Left ventricle myocardium inferior (tissue), 1 donor: ENCODE measurements at regions not wholly inside any gene's neighbourhood (a gene's known extent, or its start where the extent isn't known, plus 50 kb on each side); places are given as distances from the start of the nearest gene placed in this dataset.

Experiments used
- DNase-seq: peaks from one replicate; pipeline ENCODE4 v3.0.0-alpha.2; 2020
- H3K27ac ChIP-seq: fragments of 200-600 bp; replicated peaks from 2 replicates; pipeline ENCODE4 v1.8.0; 2021
- H3K27me3 ChIP-seq: fragments of 200-600 bp; 2 replicates; pipeline ENCODE4 v1.8.0; 2021; ENCODE audit warnings: low read depth
- H3K36me3 ChIP-seq: fragments of 200-600 bp; 2 replicates; pipeline ENCODE4 v1.8.0; 2021
- H3K4me1 ChIP-seq: fragments of 200-600 bp; 2 replicates; pipeline ENCODE4 v1.8.0; 2021
- H3K4me3 ChIP-seq: fragments of 200-600 bp; 2 replicates; pipeline ENCODE4 v1.8.0; 2021; ENCODE audit warnings: mild to moderate bottlenecking, moderate library complexity
- H3K9me3 ChIP-seq: fragments of 200-600 bp; replicated peaks from 2 replicates; pipeline ENCODE4 v1.8.0; 2021
- intact Hi-C: fragments of 100-400 bp; cut with micrococcal nuclease; formaldehyde crosslinking; loops from one replicate; pipeline ENCODE4 v1.11.0; 2022
- TF ChIP-seq, protein P1 (sequence below): fragments of 200-600 bp; IDR thresholded peaks from 2 replicates; pipeline ENCODE4 v1.8.0; 2021; ENCODE audit warnings: antibody characterized with exemption, mild to moderate bottlenecking, borderline replicate concordance
- donor health status: DM: no; HTN: yes; CAD: no; lungs with severe emphysema.

DNA sequence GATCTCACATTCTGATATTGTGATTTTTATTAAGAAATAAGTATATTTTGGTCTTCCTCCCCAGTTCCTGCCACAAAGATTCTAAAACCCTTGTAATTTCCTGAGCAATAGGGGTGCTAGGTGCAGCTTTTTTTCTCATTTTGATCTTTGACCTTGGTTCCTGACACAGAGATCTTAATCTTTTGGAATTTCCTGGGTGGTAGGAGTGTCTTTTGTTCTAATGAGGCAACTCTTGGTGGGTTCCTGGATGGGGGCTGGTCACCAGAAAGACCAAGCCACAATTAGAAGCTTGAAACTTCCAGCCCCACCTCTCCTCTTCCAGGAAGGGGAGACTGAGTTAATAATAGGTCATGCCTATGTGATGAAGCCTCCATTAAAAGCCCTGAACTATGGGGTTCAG, 334.6 kb downstream of the FOXO1 start:
- no peak for DNase-seq
- Histone ChIP-seq H3K36me3 (no peaks in the 10 kb centered on the region), H3K27ac (no peak overlapping the region), H3K4me1 (peaks cover 10% of the 10 kb centered on the region), H3K27me3 (no peaks in the 10 kb centered on the region), H3K9me3 (no peaks in the 10 kb centered on the region), H3K4me3 (no peak overlapping the region)
- TF ChIP-seq, protein P1, sequence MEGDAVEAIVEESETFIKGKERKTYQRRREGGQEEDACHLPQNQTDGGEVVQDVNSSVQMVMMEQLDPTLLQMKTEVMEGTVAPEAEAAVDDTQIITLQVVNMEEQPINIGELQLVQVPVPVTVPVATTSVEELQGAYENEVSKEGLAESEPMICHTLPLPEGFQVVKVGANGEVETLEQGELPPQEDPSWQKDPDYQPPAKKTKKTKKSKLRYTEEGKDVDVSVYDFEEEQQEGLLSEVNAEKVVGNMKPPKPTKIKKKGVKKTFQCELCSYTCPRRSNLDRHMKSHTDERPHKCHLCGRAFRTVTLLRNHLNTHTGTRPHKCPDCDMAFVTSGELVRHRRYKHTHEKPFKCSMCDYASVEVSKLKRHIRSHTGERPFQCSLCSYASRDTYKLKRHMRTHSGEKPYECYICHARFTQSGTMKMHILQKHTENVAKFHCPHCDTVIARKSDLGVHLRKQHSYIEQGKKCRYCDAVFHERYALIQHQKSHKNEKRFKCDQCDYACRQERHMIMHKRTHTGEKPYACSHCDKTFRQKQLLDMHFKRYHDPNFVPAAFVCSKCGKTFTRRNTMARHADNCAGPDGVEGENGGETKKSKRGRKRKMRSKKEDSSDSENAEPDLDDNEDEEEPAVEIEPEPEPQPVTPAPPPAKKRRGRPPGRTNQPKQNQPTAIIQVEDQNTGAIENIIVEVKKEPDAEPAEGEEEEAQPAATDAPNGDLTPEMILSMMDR = no peak
- intact Hi-C loops = no loop called here

DNA sequence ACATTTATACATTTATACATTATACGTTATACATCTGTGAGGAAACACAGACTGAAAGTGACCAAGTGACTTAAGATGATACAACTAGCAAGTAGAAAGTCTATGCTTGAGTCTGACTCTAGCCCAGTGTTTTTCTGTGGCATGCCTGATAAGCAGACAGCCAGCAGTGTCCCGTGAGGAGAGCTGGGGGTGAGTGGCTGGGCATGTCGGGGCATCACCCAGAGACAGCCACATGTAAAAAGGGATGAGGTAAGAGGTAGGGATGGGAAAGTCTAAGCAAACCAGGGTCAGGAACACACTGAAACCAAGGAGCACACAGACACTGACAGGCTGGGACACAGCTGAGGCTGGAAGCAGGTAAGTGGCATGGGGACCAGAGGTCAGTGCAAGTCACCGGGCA, 333.2 kb downstream of the FOXO1 start:
- Histone ChIP-seq H3K9me3 (no peaks in the 10 kb centered on the region), H3K27ac (no peak overlapping the region), H3K36me3 (no peaks in the 10 kb centered on the region), H3K27me3 (no peaks in the 10 kb centered on the region), H3K4me3 (no peak overlapping the region), H3K4me1 (peaks cover 14% of the 10 kb centered on the region)
- intact Hi-C loops = no loop called here
- TF ChIP-seq, protein P1 = no peak
- no peak for DNase-seq

DNA sequence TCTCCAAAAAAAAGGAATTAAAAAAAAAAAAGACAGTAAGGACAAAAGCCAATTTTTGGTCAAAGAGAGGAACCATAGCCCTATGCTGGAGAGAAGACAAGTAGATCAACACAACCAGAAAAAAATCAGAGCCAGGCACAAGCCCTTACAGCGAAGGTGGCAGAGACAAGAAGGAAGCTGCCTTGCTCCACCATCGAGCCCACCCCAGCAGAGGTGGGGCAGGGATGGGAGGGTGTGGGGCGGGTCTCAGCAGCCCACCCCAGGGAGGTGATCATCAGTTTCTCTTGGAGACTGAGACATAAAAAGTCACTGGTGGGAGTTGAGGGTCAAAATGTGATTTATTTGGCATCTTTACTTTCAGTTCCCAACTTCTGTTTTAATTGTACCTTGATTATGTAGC, 332.4 kb downstream of the FOXO1 start:
- no peak overlapping the region for H3K4me3 ChIP-seq
- TF ChIP-seq, protein P1 = no peak
- intact Hi-C loops = no loop called here
- peaks cover 14% of the 10 kb centered on the region for H3K4me1 ChIP-seq
- no peak overlapping the region for H3K27ac ChIP-seq
- no peaks in the 10 kb centered on the region for H3K9me3 ChIP-seq
- no peak for DNase-seq
- H3K27me3 ChIP-seq = no peaks in the 10 kb centered on the region
- H3K36me3 ChIP-seq = no peaks in the 10 kb centered on the region

DNA sequence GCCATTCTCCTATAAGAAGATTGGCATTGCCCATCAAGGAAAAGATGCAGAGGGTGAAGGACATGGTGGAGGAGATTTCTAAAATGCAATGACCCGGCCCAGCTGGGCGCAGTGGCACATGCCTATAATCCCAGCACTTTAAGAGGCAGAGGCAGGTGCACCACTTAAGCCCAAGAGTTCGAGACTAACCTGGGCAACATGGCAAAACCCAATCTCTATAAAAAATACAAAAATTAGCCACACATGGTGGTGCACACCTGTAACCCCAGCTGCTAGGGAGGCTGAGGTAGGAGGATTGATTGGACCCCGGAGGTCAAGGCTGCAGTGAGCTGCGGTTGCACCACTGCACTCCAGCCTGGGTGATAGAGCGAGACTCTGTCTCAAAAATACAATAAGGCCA, 331.8 kb downstream of the FOXO1 start:
- Histone ChIP-seq H3K9me3 (no peaks in the 10 kb centered on the region), H3K27me3 (no peaks in the 10 kb centered on the region), H3K36me3 (no peaks in the 10 kb centered on the region), H3K4me3 (no peak overlapping the region), H3K4me1 (peaks cover 14% of the 10 kb centered on the region), H3K27ac (no peak overlapping the region)
- DNase-seq = no peak
- intact Hi-C loops = no loop called here
- TF ChIP-seq, protein P1 = no peak

DNA sequence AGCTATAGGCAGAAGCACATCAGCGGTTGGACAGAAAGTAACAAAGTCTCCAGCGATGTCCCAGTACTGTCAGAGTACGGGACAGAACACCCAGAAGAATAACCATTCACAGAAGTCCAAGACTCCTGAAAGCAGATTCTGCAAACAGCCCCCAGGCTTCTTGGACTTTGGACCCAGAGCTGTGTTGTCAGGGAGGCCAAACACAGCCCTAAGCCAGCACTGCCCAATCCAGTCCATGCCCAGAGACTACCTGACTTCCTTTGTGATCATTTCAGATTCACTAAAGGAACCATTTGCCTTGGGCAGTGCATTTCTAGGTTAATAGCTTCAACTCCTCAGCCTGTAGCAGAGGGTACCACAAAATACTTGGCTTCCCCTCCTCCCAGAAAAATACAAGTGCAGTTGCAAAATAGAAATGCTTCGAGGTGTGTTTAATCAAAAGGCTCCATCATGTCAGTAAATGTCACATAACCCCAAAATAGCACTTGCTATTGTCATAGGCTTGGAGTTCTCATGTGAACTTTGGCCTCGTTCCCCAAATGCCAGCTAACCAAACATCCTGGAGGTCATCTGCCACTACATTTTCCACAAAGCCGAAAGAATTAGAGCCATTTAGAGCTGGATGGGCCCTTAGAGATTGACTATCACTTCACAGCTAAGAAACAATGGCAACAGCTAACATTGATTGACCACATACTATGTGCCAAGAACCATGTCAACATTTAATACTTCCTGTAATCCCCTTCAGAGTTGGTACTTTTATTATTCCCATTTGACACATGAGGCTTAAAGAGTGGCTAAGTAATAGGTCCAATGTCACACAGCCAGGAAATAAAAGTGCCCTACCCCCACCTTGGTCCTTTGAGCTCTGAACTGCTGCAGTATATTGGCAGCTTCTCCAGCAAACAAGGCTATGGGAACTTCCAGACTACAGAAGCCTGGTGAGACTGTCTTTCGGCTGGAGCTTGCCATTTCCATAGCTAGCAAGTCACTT, 329.9 kb downstream of the FOXO1 start:
- peaks cover 14% of the 10 kb centered on the region for H3K4me1 ChIP-seq
- intact Hi-C loops = no loop called here
- no peak overlapping the region for H3K27ac ChIP-seq
- H3K9me3 ChIP-seq = no peaks in the 10 kb centered on the region
- H3K27me3 ChIP-seq = no peaks in the 10 kb centered on the region
- DNase-seq = no peak
- TF ChIP-seq, protein P1 = no peak
- H3K36me3 ChIP-seq = no peaks in the 10 kb centered on the region
- H3K4me3 ChIP-seq = no peak overlapping the region
